ENCODE measurements at regions not wholly inside any gene's neighbourhood (a gene's known extent, or its start where the extent isn't known, plus 50 kb on each side); places are given as distances from the start of the nearest gene placed in this dataset.

GRCh38 chr13:79932556-79932955, 408.4 kb downstream of the SPRY2 start:
- TF ChIP-seq CTCF (optimal IDR thresholded peaks at IDR 0.05 in 1 of 3, IDR thresholded peaks at IDR 0.05 in 1 of 3, conservative IDR thresholded peaks at IDR 0.05 in 1 of 3; ENCODE audit: extremely low read depth in 1 of 3, insufficient read depth in 2 of 3, low read length in 3 of 3), result no peak
- TF ChIP-seq EZH2 (IDR thresholded peaks at IDR 0.05; ENCODE audit: low read length), result no peak

Data from keratinocyte (primary cell).